ENCODE measurements at regions not wholly inside any gene's neighbourhood (a gene's known extent, or its start where the extent isn't known, plus 50 kb on each side); places are given as distances from the start of the nearest gene placed in this dataset.

DNA sequence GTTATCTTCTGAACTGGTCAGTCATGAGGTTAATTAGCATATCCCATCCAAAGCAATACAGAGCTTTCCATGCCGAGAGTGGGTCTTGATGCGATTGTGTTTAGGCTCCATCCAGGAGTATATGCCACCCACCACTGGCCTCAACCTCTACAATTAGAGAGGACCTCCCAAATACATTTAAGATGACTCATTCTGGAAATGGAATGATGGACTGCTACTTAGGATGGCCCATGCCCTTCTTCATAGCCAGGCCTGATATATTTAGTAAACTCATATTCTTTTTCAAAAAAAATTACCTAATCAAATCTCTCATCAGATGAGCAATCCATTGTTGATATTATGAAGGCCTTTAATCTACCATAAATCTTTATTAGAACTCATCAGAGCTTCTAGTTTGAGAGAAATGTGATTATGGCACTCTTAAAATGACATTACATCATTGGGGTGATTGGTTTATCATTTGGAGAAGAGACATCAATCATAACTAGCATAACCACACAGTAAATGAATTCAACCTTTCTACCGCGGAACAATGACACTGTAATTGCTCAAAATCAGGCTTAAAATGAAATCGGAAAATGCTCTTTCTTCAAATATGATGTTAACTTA, 414.2 kb upstream of the WWC1 start:
- H3K4me1 ChIP-seq: no peaks in the 10 kb centered on the region
- no peak for FAIRE-seq
- 73 to 78% methylated on average over 5 of the region's 5 CpGs for WGBS, 2 donors

GRCh38 chr5:167877924-167878323, 413.5 kb upstream of the WWC1 start:
- Histone ChIP-seq H3K27me3 (no peaks in the 10 kb centered on the region), H3K36me3 (no peaks in the 10 kb centered on the region), H3K4me3 (no peak overlapping the region), H3K4me1 (no peaks in the 10 kb centered on the region), H3K9me3 (no peaks in the 10 kb centered on the region), H3K27ac (no peak overlapping the region)
- WGBS, 2 donors: 78 to 90% methylated on average over 1 of the region's 1 CpG
- DNase-seq (no peak), FAIRE-seq (no peak), ATAC-seq (no peak)
- intact Hi-C loops (cut with DNase I): no loop called here
- TF ChIP-seq, protein P1, sequence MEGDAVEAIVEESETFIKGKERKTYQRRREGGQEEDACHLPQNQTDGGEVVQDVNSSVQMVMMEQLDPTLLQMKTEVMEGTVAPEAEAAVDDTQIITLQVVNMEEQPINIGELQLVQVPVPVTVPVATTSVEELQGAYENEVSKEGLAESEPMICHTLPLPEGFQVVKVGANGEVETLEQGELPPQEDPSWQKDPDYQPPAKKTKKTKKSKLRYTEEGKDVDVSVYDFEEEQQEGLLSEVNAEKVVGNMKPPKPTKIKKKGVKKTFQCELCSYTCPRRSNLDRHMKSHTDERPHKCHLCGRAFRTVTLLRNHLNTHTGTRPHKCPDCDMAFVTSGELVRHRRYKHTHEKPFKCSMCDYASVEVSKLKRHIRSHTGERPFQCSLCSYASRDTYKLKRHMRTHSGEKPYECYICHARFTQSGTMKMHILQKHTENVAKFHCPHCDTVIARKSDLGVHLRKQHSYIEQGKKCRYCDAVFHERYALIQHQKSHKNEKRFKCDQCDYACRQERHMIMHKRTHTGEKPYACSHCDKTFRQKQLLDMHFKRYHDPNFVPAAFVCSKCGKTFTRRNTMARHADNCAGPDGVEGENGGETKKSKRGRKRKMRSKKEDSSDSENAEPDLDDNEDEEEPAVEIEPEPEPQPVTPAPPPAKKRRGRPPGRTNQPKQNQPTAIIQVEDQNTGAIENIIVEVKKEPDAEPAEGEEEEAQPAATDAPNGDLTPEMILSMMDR (IDR thresholded peaks at IDR 0.05): no peak

More for the DNA sequence above, 414.2 kb upstream of the WWC1 start:
- ATAC-seq (no peak), DNase-seq (no peak)
- H3K27me3 ChIP-seq: no peaks in the 10 kb centered on the region
- no peaks in the 10 kb centered on the region for H3K36me3 ChIP-seq
- H3K4me3 ChIP-seq: no peak overlapping the region
- H3K27ac ChIP-seq: no peak overlapping the region
- H3K9me3 ChIP-seq: no peaks in the 10 kb centered on the region
- intact Hi-C loops (cut with DNase I): no loop called here
- TF ChIP-seq, protein P1 (IDR thresholded peaks at IDR 0.05): no peak

- H3K4me3 ChIP-seq: no peak overlapping the region
- TF ChIP-seq, protein P1 (IDR thresholded peaks at IDR 0.05): no peak
- DNase-seq (no peak), FAIRE-seq (no peak), ATAC-seq (no peak)
- H3K27me3 ChIP-seq: no peaks in the 10 kb centered on the region
- no peaks in the 10 kb centered on the region for H3K9me3 ChIP-seq
- no peak overlapping the region for H3K27ac ChIP-seq
- intact Hi-C loops (cut with DNase I): no loop called here
- 82 to 88% methylated on average over 1 of the region's 1 CpG for WGBS, 2 donors
- H3K4me1 ChIP-seq: no peaks in the 10 kb centered on the region
- H3K36me3 ChIP-seq: no peaks in the 10 kb centered on the region
Measured at GRCh38 chr5:167880420-167880819, 411.0 kb upstream of the WWC1 start.

GRCh38 chr5:167881041-167881440, 410.4 kb upstream of the WWC1 start:
- no peak overlapping the region for H3K27ac ChIP-seq
- WGBS, 2 donors: 54 to 59% methylated on average over 1 of the region's 1 CpG
- no peaks in the 10 kb centered on the region for H3K9me3 ChIP-seq
- no peak for DNase-seq
- no peak for ATAC-seq
- intact Hi-C loops (cut with DNase I): no loop called here
- no peaks in the 10 kb centered on the region for H3K27me3 ChIP-seq
- H3K36me3 ChIP-seq: no peaks in the 10 kb centered on the region
- TF ChIP-seq, protein P1 (IDR thresholded peaks at IDR 0.05): no peak
- no peaks in the 10 kb centered on the region for H3K4me1 ChIP-seq
- no peak overlapping the region for H3K4me3 ChIP-seq
- FAIRE-seq: no peak

GRCh38 chr5:167886196-167886595, 405.2 kb upstream of the WWC1 start:
- Histone ChIP-seq H3K27me3 (no peaks in the 10 kb centered on the region), H3K36me3 (no peaks in the 10 kb centered on the region), H3K4me3 (no peak overlapping the region), H3K27ac (no peak overlapping the region), H3K9me3 (no peaks in the 10 kb centered on the region), H3K4me1 (no peaks in the 10 kb centered on the region)
- TF ChIP-seq, protein P1 (IDR thresholded peaks at IDR 0.05): no peak
- no peak for FAIRE-seq
- no peak for DNase-seq
- WGBS, 2 donors: 79 to 87% methylated on average over 1 of the region's 1 CpG
- intact Hi-C loops (cut with DNase I): no loop called here
- no peak for ATAC-seq

Data from pancreas (tissue), 10 donors.